GM23248 (cell line): ENCODE measurements at regions not wholly inside any gene's neighbourhood (a gene's known extent, or its start where the extent isn't known, plus 50 kb on each side); places are given as distances from the start of the nearest gene placed in this dataset.
A peak's percentile ranks its signal among the peaks of the same experiment; 100 is the strongest.

ENCODE experiments used
- DNase-seq: peaks from one replicate; pipeline ENCODE4 v3.0.0-alpha.2; 2015
- H2AFZ ChIP-seq: fragments of 200-600 bp; sonication (generic); 2 replicates; pipeline ENCODE4 v1.6.1; 2016; ENCODE audit warnings: antibody characterized with exemption
- H3F3A ChIP-seq: fragments of 200-600 bp; sonication (generic); 2 replicates; pipeline ENCODE4 v1.6.1; 2016; ENCODE audit warnings: mild to moderate bottlenecking, antibody characterized with exemption, mixed run types; ENCODE audit not compliant: insufficient read depth
- H3K27ac ChIP-seq: fragments of 200-600 bp; sonication (generic); 2 replicates; pipeline ENCODE4 v1.5.1; 2016; ENCODE audit warnings: mild to moderate bottlenecking
- H3K27me3 ChIP-seq: fragments of 200-600 bp; sonication (generic); replicated peaks from 2 replicates; pipeline ENCODE4 v1.6.1; 2016; ENCODE audit warnings: mild to moderate bottlenecking; ENCODE audit not compliant: insufficient read depth
- H3K36me3 ChIP-seq: fragments of 200-600 bp; sonication (generic); 2 replicates; pipeline ENCODE4 v1.6.1; 2016; ENCODE audit warnings: low read depth, mild to moderate bottlenecking
- H3K4me1 ChIP-seq: fragments of 200-600 bp; sonication (generic); 2 replicates; pipeline ENCODE4 v1.6.1; 2016; ENCODE audit warnings: mild to moderate bottlenecking; ENCODE audit not compliant: insufficient read depth
- H3K4me2 ChIP-seq: fragments of 200-600 bp; sonication (generic); one replicate; pipeline ENCODE4 v1.6.1; 2016; ENCODE audit warnings: mild to moderate bottlenecking; ENCODE audit not compliant: unreplicated experiment
- H3K4me3 ChIP-seq: fragments of 200-600 bp; sonication (generic); 2 replicates; pipeline ENCODE4 v1.5.1; 2016; ENCODE audit warnings: mild to moderate bottlenecking
- H3K79me2 ChIP-seq: fragments of 200-600 bp; sonication (generic); 2 replicates; pipeline ENCODE4 v1.6.1; 2016; ENCODE audit warnings: mild to moderate bottlenecking; ENCODE audit not compliant: insufficient read depth
- H3K9ac ChIP-seq: fragments of 200-600 bp; sonication (generic); 2 replicates; pipeline ENCODE4 v1.6.1; 2016; ENCODE audit warnings: mild to moderate bottlenecking
- H3K9me2 ChIP-seq: fragments of 200-600 bp; sonication (generic); 2 replicates; pipeline ENCODE4 v1.6.1; 2016; ENCODE audit warnings: mixed run types, mild to moderate bottlenecking, moderate library complexity; ENCODE audit not compliant: insufficient read depth
- H3K9me3 ChIP-seq: fragments of 200-600 bp; sonication (generic); one replicate; pipeline ENCODE4 v1.6.1; 2017; ENCODE audit warnings: low read depth
- H4K20me1 ChIP-seq: fragments of 200-600 bp; sonication (generic); 2 replicates; pipeline ENCODE4 v1.6.0; 2016; ENCODE audit not compliant: insufficient read depth
- EZH2 ChIP-seq: fragments of 200-600 bp; sonication (generic); IDR thresholded peaks from 2 replicates; pipeline ENCODE4 v1.6.1; 2018; ENCODE audit warnings: antibody characterized with exemption, mild to moderate bottlenecking; ENCODE audit not compliant: insufficient read depth, poor library complexity, severe bottlenecking
- EZH2phosphoT487 ChIP-seq: fragments of 200-600 bp; sonication (generic); IDR thresholded peaks from 2 replicates; pipeline ENCODE4 v1.6.1; 2018; ENCODE audit warnings: antibody characterized with exemption, moderate library complexity, mild to moderate bottlenecking, low read depth; ENCODE audit not compliant: insufficient read depth
- WGBS, 2 experiments: methylation state at CpG; one replicate each; pipeline ENCODE4 v1.1.6; 2015 to 2017; ENCODE audit warnings: low lambda C conversion rate in 2 of 2, low coverage in 1 of 2; ENCODE audit errors: missing lambda C conversion rate in 2 of 2; 5-methylcytosine and 5-hydroxymethylcytosine counted together
- in situ Hi-C: fragments of 300-500 bp; cut with MboI; formaldehyde crosslinking; loops from 2 replicates; pipeline ENCODE4 v1.15.0; 2020

GRCh38 chr2:190762566-190762965 lies 113.7 kb downstream of the NAB1 start:
- Histone ChIP-seq H3K9ac (no peak overlapping the region), H3K4me1 (peaks cover 28% of the 10 kb centered on the region), H3F3A (peaks cover 26% of the 10 kb centered on the region), H3K9me2 (no peaks in the 10 kb centered on the region), H3K27me3 (no peaks in the 10 kb centered on the region), H3K36me3 (no peaks in the 10 kb centered on the region), H3K4me3 (no peak overlapping the region), H3K27ac (no peak overlapping the region), H4K20me1 (no peaks in the 10 kb centered on the region), H3K79me2 (no peaks in the 10 kb centered on the region), H3K4me2 (no peak overlapping the region), H3K9me3 (no peaks in the 10 kb centered on the region), H2AFZ (no peak overlapping the region)
- DNase-seq: no peak
- 56 to 68% methylated on average over 1 of the region's 1 CpG for WGBS, 2 experiments
- TF ChIP-seq EZH2: no peak
- no peak for TF ChIP-seq EZH2phosphoT487
- in situ Hi-C loops: no loop called here

- Histone ChIP-seq H4K20me1 (no peaks in the 10 kb centered on the region), H3F3A (peaks cover 26% of the 10 kb centered on the region), H3K27me3 (no peaks in the 10 kb centered on the region), H3K79me2 (no peaks in the 10 kb centered on the region), H3K4me3 (no peak overlapping the region), H3K9me3 (no peaks in the 10 kb centered on the region), H3K27ac (no peak overlapping the region), H3K9ac (no peak overlapping the region), H3K36me3 (no peaks in the 10 kb centered on the region), H2AFZ (no peak overlapping the region), H3K4me1 (peaks cover 28% of the 10 kb centered on the region), H3K9me2 (no peaks in the 10 kb centered on the region), H3K4me2 (no peak overlapping the region)
- in situ Hi-C loops: no loop called here
- DNase-seq: no peak
- TF ChIP-seq EZH2 (no peak), EZH2phosphoT487 (no peak)
Observed at GRCh38 chr2:190763100-190763499, 114.2 kb downstream of the NAB1 start.

- no peak for DNase-seq
- WGBS, 2 experiments: 73 to 89% methylated on average over 2 of the region's 2 CpGs
- Histone ChIP-seq H3K4me1 (peaks cover 25% of the 10 kb centered on the region), H3K27me3 (no peaks in the 10 kb centered on the region), H3K4me3 (no peak overlapping the region), H4K20me1 (no peaks in the 10 kb centered on the region), H3F3A (peaks cover 26% of the 10 kb centered on the region), H3K9me2 (no peaks in the 10 kb centered on the region), H3K4me2 (no peak overlapping the region), H2AFZ (no peak overlapping the region), H3K79me2 (no peaks in the 10 kb centered on the region), H3K27ac (no peak overlapping the region), H3K9me3 (no peaks in the 10 kb centered on the region), H3K36me3 (no peaks in the 10 kb centered on the region), H3K9ac (no peak overlapping the region)
- in situ Hi-C loops: no loop called here
- TF ChIP-seq EZH2 (no peak), EZH2phosphoT487 (no peak)
Observed at GRCh38 chr2:190763901-190764514, 115.1 kb downstream of the NAB1 start.

GRCh38 chr2:190765386-190766173 lies 115.0 kb upstream of the GLS start:
- no peak for TF ChIP-seq EZH2phosphoT487
- no peak for TF ChIP-seq EZH2
- DNase-seq: peak; percentile 92
- Histone ChIP-seq H3K79me2 (no peaks in the 10 kb centered on the region), H3K9me3 (no peaks in the 10 kb centered on the region), H3K9ac (no peak overlapping the region), H3F3A (peaks cover 26% of the 10 kb centered on the region), H2AFZ (no peak overlapping the region), H3K4me2 (peak overlapping the region; percentile 46), H3K27ac (peak overlapping the region; percentile 45), H4K20me1 (no peaks in the 10 kb centered on the region), H3K36me3 (no peaks in the 10 kb centered on the region), H3K4me3 (no peak overlapping the region), H3K9me2 (no peaks in the 10 kb centered on the region), H3K4me1 (peaks cover 15% of the 10 kb centered on the region), H3K27me3 (no peaks in the 10 kb centered on the region)
- WGBS, 2 experiments: 49% methylated on average over 7 of the region's 7 CpGs
- in situ Hi-C loops: no loop called here
